ENCODE measurements at regions not wholly inside any gene's neighbourhood (a gene's known extent, or its start where the extent isn't known, plus 50 kb on each side); places are given as distances from the start of the nearest gene placed in this dataset.
A peak's percentile ranks its signal among the peaks of the same experiment; 100 is the strongest.

DNA sequence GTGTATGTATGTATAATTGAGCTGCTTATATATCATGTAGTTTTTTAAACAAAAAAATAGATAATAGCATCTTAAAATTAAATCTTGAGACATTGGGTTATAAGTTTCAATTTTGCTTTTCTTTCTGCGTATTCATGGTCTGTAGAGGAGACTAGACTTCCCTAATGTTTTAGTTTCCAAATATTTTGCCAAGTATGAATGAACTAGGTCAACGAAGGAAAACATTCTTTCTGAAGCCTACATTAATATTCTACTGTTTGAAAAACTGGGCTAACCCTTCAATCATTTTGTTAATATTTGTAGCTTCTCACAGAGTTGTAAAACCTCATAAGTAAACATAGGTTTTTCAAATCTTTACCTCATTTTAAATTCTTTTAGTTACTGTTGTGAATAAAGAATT, 592.7 kb downstream of the USP25 start:
- no peak for TF ChIP-seq ZFX (IDR thresholded peaks at IDR 0.05)
- TF ChIP-seq, protein P1, sequence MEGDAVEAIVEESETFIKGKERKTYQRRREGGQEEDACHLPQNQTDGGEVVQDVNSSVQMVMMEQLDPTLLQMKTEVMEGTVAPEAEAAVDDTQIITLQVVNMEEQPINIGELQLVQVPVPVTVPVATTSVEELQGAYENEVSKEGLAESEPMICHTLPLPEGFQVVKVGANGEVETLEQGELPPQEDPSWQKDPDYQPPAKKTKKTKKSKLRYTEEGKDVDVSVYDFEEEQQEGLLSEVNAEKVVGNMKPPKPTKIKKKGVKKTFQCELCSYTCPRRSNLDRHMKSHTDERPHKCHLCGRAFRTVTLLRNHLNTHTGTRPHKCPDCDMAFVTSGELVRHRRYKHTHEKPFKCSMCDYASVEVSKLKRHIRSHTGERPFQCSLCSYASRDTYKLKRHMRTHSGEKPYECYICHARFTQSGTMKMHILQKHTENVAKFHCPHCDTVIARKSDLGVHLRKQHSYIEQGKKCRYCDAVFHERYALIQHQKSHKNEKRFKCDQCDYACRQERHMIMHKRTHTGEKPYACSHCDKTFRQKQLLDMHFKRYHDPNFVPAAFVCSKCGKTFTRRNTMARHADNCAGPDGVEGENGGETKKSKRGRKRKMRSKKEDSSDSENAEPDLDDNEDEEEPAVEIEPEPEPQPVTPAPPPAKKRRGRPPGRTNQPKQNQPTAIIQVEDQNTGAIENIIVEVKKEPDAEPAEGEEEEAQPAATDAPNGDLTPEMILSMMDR (conservative IDR thresholded peaks at IDR 0.05) = no peak
- no peak overlapping the region for H3K27ac ChIP-seq

DNA sequence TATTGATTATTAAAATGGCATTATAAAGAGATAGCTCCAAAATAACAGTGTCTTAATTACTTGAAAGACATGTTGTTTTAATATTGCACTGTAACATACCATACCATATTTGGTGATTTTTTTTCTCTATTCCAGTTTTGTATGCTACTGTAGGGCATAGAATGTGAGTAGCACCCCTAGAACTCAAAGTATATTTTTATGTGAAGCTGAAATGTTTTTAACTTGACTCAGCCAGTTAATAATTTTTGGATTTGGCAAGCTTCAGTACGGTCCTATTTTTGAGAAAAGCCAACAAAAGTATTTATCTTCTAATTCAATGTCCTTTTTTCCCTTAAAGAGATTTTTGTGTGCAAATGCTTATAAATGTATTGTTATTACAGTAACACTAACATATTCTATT, 593.8 kb downstream of the USP25 start:
- TF ChIP-seq, protein P1 (conservative IDR thresholded peaks at IDR 0.05) = no peak
- TF ChIP-seq ZFX (IDR thresholded peaks at IDR 0.05) = no peak
- H3K27ac ChIP-seq = no peak overlapping the region

DNA sequence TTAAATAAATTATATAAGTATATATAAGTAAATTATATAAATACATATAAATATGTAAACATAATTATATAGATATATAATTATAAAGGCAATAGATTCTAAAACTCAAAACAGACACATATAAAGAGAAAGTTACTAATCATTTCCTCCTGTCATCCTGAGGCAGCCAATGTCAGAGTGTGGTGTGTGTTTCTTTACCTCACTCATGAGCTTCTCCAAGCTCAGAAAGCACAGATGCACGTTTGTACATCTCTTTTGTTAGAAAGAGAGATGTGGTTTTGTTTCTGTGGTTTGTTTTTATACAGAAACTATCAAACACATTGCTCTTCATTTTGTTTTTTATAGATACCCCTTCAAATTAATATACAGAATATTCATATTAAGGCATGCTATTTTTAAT, 594.8 kb downstream of the USP25 start:
- no peak overlapping the region for H3K27ac ChIP-seq
- TF ChIP-seq, protein P1 (conservative IDR thresholded peaks at IDR 0.05) = no peak
- TF ChIP-seq ZFX (IDR thresholded peaks at IDR 0.05) = no peak

DNA sequence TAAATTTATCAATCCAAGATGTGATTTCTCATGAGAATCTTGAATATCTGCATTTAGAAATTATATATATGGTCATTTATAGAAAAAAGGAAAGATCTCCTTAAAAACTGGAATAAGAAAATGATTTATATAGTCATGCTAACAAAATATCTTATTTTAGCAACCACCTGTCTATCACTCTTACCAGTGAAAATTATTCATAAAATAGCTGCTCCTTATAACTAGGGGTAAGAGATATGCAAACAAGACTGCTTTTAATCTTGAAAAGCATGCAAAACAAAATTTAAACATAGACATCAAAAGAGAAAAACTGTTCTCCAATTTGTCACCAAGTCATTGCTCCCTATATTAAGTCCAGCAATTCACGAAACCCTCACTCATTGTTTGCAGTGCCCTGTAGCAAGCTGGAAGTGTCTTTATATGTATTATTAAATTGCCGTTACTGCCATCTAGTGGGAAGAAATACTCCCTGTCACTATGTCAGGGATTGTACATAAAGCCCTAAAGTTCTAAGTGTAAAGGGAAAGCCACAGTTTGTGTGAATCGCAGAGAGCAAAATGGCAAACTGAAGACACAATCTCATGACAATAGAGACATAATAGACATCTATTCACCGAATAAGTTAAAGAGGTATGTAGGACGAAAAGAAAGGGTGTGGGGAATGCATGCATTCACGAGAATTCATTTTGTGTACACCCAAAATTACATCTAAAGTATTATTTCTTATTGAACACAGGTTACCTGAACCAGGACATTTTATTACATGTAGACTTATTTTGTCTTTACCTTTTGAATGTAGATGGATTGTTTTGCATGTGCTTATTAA, 600.5 kb downstream of the USP25 start:
- H3K27ac ChIP-seq = peak overlapping the region; percentile 63; the same call in 1 of the 2 replicates
- TF ChIP-seq ZFX (IDR thresholded peaks at IDR 0.05) = no peak
- TF ChIP-seq, protein P1 (conservative IDR thresholded peaks at IDR 0.05) = peak; percentile 89

DNA sequence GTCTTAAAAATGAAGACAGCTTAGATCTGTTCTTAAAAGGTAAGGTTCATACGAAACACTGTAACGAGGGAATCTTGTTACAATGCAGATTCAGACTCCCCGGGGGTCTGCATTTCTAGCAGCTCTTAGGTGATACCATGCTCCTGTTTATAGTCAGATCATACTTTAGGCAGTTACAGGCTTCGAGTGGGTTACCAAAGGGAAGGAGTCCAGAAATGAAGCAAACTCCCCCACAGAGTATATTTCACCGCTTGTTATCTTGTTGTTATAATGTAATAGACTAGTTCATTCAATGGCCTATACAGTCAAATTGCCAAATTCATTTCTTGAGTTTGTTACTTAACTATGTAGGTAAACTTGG, 601.1 kb downstream of the USP25 start:
- peak overlapping the region; percentile 63; the same call in 1 of the 2 replicates for H3K27ac ChIP-seq
- TF ChIP-seq, protein P1 (conservative IDR thresholded peaks at IDR 0.05) = no peak
- TF ChIP-seq ZFX (IDR thresholded peaks at IDR 0.05) = no peak

DNA sequence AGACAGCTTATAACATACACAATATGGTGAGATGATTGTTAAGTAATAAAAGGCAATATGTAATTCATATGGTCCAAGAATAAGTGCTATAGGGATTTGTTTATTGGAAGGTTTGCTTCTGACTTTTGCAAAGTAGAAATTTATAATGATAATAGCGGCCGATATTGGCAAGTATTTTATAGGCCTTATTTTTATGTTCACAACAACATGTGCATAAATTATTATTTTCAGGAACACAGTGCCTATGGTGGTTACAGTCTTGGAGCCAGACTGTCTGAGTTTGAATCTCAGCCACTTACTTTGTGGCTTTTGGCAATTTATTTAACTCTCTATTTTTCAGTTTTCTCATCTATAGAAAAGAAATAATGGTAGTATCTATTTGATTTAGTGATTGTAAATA, 607.5 kb downstream of the USP25 start:
- TF ChIP-seq ZFX (IDR thresholded peaks at IDR 0.05) = no peak
- TF ChIP-seq, protein P1 (conservative IDR thresholded peaks at IDR 0.05) = no peak
- H3K27ac ChIP-seq = peak overlapping the region; percentile 95; the same call in 1 of the 2 replicates

DNA sequence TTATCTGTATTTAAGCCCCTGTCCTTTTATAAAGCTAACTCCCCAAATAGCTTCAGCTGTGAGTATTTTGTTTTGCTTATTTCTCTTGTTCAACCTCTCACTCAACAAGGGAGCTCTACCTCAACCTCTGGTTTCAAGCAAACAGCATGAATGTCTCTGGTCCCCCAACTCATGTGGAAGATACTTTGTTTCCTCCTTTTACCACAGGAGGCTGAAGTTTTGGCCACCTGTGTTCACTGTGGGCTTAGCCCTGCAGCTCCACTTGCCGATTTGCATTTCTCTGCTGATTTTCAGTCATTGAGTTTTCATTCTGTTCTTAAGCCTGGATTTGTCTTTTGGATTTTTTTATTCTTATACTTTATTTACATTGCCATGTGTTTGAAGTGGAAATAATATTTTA, 613.1 kb downstream of the USP25 start:
- no peak for TF ChIP-seq ZFX (IDR thresholded peaks at IDR 0.05)
- TF ChIP-seq, protein P1 (conservative IDR thresholded peaks at IDR 0.05) = no peak; the same call in 1 of the 2 replicates
- H3K27ac ChIP-seq = peak overlapping the region; percentile 98; the same call in 1 of the 2 replicates

Measured in C4-2B (cell line).